ENCODE measurements at regions not wholly inside any gene's neighbourhood (a gene's known extent, or its start where the extent isn't known, plus 50 kb on each side); places are given as distances from the start of the nearest gene placed in this dataset.

DNA sequence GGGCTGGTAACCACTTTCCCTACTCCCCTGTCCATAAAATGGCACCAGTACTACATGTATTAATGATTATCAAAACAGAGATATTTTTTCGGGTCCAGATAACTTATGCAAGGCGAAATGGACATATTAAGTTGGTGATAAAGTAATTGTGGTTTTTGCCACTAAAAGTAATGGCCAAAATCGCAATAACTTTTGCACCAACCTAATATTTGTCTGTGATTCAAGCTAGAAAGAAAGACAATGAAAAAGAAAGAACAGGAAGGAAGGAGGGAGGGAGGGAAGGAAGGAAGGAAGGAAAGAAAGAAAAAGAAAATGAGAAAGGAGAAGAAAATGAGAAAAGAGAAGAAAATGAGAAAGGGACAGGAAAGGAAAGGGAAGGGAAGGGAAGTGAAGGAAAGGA, 922.9 kb downstream of the TBC1D32 start:
- no peak for DNase-seq (ENCODE audit: low read depth in 1 of 2, low spot score in 1 of 2)
- TF ChIP-seq, protein P1, sequence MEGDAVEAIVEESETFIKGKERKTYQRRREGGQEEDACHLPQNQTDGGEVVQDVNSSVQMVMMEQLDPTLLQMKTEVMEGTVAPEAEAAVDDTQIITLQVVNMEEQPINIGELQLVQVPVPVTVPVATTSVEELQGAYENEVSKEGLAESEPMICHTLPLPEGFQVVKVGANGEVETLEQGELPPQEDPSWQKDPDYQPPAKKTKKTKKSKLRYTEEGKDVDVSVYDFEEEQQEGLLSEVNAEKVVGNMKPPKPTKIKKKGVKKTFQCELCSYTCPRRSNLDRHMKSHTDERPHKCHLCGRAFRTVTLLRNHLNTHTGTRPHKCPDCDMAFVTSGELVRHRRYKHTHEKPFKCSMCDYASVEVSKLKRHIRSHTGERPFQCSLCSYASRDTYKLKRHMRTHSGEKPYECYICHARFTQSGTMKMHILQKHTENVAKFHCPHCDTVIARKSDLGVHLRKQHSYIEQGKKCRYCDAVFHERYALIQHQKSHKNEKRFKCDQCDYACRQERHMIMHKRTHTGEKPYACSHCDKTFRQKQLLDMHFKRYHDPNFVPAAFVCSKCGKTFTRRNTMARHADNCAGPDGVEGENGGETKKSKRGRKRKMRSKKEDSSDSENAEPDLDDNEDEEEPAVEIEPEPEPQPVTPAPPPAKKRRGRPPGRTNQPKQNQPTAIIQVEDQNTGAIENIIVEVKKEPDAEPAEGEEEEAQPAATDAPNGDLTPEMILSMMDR (IDR thresholded peaks at IDR 0.05; ENCODE audit: insufficient read depth, low read length): no peak
- TF ChIP-seq GABPA (IDR thresholded peaks at IDR 0.05; ENCODE audit: low read depth) (no peak), SPI1 (IDR thresholded peaks at IDR 0.05; ENCODE audit: borderline replicate concordance, low read depth) (no peak), POLR2AphosphoS5 (IDR thresholded peaks at IDR 0.05; ENCODE audit: low read depth) (no peak)
- TF ChIP-seq, protein P2, sequence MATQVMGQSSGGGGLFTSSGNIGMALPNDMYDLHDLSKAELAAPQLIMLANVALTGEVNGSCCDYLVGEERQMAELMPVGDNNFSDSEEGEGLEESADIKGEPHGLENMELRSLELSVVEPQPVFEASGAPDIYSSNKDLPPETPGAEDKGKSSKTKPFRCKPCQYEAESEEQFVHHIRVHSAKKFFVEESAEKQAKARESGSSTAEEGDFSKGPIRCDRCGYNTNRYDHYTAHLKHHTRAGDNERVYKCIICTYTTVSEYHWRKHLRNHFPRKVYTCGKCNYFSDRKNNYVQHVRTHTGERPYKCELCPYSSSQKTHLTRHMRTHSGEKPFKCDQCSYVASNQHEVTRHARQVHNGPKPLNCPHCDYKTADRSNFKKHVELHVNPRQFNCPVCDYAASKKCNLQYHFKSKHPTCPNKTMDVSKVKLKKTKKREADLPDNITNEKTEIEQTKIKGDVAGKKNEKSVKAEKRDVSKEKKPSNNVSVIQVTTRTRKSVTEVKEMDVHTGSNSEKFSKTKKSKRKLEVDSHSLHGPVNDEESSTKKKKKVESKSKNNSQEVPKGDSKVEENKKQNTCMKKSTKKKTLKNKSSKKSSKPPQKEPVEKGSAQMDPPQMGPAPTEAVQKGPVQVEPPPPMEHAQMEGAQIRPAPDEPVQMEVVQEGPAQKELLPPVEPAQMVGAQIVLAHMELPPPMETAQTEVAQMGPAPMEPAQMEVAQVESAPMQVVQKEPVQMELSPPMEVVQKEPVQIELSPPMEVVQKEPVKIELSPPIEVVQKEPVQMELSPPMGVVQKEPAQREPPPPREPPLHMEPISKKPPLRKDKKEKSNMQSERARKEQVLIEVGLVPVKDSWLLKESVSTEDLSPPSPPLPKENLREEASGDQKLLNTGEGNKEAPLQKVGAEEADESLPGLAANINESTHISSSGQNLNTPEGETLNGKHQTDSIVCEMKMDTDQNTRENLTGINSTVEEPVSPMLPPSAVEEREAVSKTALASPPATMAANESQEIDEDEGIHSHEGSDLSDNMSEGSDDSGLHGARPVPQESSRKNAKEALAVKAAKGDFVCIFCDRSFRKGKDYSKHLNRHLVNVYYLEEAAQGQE (IDR thresholded peaks at IDR 0.05; ENCODE audit: insufficient replicate concordance, low read depth): no peak
- Histone ChIP-seq H3K4me3 (replicated peaks; ENCODE audit: insufficient read depth, low read length) (no peak overlapping the region), H3K27me3 (ENCODE audit: insufficient read depth, poor library complexity, severe bottlenecking) (no peaks in the 10 kb centered on the region), H3K27ac (replicated peaks) (no peak overlapping the region)

DNA sequence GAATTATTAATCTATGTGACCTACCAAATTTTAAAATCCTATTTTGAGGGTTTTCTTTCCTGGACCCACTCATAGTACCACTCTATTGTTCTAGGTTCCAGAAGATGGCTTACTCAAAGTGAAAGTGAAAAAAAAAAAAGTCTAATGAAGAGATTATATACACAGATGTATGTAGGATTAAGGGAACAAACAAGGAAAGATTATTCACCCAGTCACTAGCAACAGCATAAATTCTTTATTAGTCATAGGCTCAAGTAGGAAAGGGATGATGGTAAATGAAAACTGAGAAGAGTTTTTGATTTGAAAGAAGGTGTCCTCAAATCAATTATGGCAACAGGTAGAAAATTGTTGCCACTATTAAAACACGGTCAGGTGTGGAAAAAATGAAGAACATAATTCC, 923.7 kb downstream of the TBC1D32 start:
- TF ChIP-seq, protein P1 (IDR thresholded peaks at IDR 0.05; ENCODE audit: insufficient read depth, low read length): no peak
- TF ChIP-seq, protein P2 (IDR thresholded peaks at IDR 0.05; ENCODE audit: insufficient replicate concordance, low read depth): no peak
- TF ChIP-seq GABPA (IDR thresholded peaks at IDR 0.05; ENCODE audit: low read depth) (no peak), POLR2AphosphoS5 (IDR thresholded peaks at IDR 0.05; ENCODE audit: low read depth) (no peak), SPI1 (IDR thresholded peaks at IDR 0.05; ENCODE audit: borderline replicate concordance, low read depth) (no peak)
- Histone ChIP-seq H3K27ac (replicated peaks) (no peak overlapping the region), H3K27me3 (ENCODE audit: insufficient read depth, poor library complexity, severe bottlenecking) (no peaks in the 10 kb centered on the region), H3K4me3 (replicated peaks; ENCODE audit: insufficient read depth, low read length) (no peak overlapping the region)
- DNase-seq (ENCODE audit: low read depth in 1 of 2, low spot score in 1 of 2): no peak

DNA sequence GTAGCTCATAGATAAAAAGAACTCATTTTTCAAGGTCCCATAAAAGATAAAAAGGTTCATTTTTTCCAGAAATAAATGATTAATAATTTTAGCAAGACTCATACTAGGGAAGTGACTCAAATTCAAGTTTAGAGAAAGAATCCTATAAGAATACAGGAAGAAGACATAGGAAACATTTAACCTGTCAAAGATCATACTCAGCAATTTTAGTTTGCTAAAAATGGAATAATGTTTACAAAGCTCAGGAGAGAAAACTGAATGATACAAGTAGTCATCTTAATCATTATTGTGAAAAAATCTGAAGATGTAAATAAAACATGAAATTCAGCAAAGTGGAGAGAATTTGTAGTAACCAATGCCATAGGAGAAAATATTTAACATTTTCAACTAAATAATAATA, 926.6 kb downstream of the TBC1D32 start:
- TF ChIP-seq, protein P2 (IDR thresholded peaks at IDR 0.05; ENCODE audit: insufficient replicate concordance, low read depth): no peak
- TF ChIP-seq, protein P1 (IDR thresholded peaks at IDR 0.05; ENCODE audit: insufficient read depth, low read length): no peak
- no peak for TF ChIP-seq GABPA (IDR thresholded peaks at IDR 0.05; ENCODE audit: low read depth)
- TF ChIP-seq POLR2AphosphoS5 (IDR thresholded peaks at IDR 0.05; ENCODE audit: low read depth): no peak
- TF ChIP-seq SPI1 (IDR thresholded peaks at IDR 0.05; ENCODE audit: borderline replicate concordance, low read depth): no peak
- Histone ChIP-seq H3K27ac (replicated peaks) (no peak overlapping the region), H3K27me3 (ENCODE audit: insufficient read depth, poor library complexity, severe bottlenecking) (no peaks in the 10 kb centered on the region), H3K4me3 (replicated peaks; ENCODE audit: insufficient read depth, low read length) (no peak overlapping the region)
- no peak for DNase-seq (ENCODE audit: low read depth in 1 of 2, low spot score in 1 of 2)

All from HL-60 (cell line).